ENCODE measurements at regions not wholly inside any gene's neighbourhood (a gene's known extent, or its start where the extent isn't known, plus 50 kb on each side); places are given as distances from the start of the nearest gene placed in this dataset.
"Not testable (repeated sequence)": the region's sequence is repeated elsewhere in the genome, so short reads cannot be mapped to it uniquely, and the experiment has no call there.

- Histone ChIP-seq H3K4me3 (no peak overlapping the region), H3K4me1 (no peaks in the 10 kb centered on the region), H3K27me3 (no peaks in the 10 kb centered on the region), H3K27ac (no peak overlapping the region), H3K36me3 (no peaks in the 10 kb centered on the region), H3K9me3 (no peaks in the 10 kb centered on the region)
- TF ChIP-seq EP300 (IDR thresholded peaks at IDR 0.05) (no peak), CTCF (IDR thresholded peaks at IDR 0.05) (no peak), POLR2A (IDR thresholded peaks at IDR 0.05) (no peak), POLR2AphosphoS5 (IDR thresholded peaks at IDR 0.05) (no peak)
- DNase-seq (ENCODE audit: low spot score in 2 of 2) = no peak
- 100% methylated on average over 1 of the region's 1 CpG for WGBS
Observed at GRCh38 chr10:61039868-61040267, 95.9 kb upstream of the RHOBTB1 start.

- H3K4me3 ChIP-seq; H3K27me3 ChIP-seq; H3K9me3 ChIP-seq; H3K4me1 ChIP-seq; H3K27ac ChIP-seq; DNase-seq (ENCODE audit: low spot score in 2 of 2); H3K36me3 ChIP-seq: not testable (repeated sequence)
- 88% methylated on average over 15 of the region's 16 CpGs for WGBS
Observed at GRCh38 chr10:61037261-61037830, 93.4 kb upstream of the RHOBTB1 start.

- H3K36me3 ChIP-seq; H3K9me3 ChIP-seq; DNase-seq (ENCODE audit: low spot score in 2 of 2); H3K4me1 ChIP-seq; H3K27me3 ChIP-seq; H3K27ac ChIP-seq; H3K4me3 ChIP-seq: not testable (repeated sequence)
- 98% methylated on average over 3 of the region's 3 CpGs for WGBS
Observed at GRCh38 chr10:61036148-61036547, 92.2 kb upstream of the RHOBTB1 start.

- Histone ChIP-seq H3K9me3 (no peaks in the 10 kb centered on the region), H3K4me1 (no peaks in the 10 kb centered on the region), H3K27ac (no peak overlapping the region), H3K27me3 (peaks cover 7% of the 10 kb centered on the region), H3K4me3 (no peak overlapping the region), H3K36me3 (no peaks in the 10 kb centered on the region)
- no peak for TF ChIP-seq CTCF (IDR thresholded peaks at IDR 0.05)
- TF ChIP-seq POLR2AphosphoS5 (IDR thresholded peaks at IDR 0.05) = no peak
- no peak for TF ChIP-seq EP300 (IDR thresholded peaks at IDR 0.05)
- TF ChIP-seq POLR2A (IDR thresholded peaks at IDR 0.05) = no peak
- DNase-seq (ENCODE audit: low spot score in 2 of 2) = no peak
- 100% methylated on average over 3 of the region's 3 CpGs for WGBS
Observed at GRCh38 chr10:61031341-61031740, 87.4 kb upstream of the RHOBTB1 start.

GRCh38 chr10:61029411-61029810, 85.4 kb upstream of the RHOBTB1 start:
- H3K4me3 ChIP-seq = no peak overlapping the region
- no peak overlapping the region for H3K27ac ChIP-seq
- TF ChIP-seq EP300 (IDR thresholded peaks at IDR 0.05) (no peak), CTCF (IDR thresholded peaks at IDR 0.05) (no peak), POLR2A (IDR thresholded peaks at IDR 0.05) (no peak), POLR2AphosphoS5 (IDR thresholded peaks at IDR 0.05) (no peak)
- DNase-seq (ENCODE audit: low spot score in 2 of 2) = no peak
- no peaks in the 10 kb centered on the region for H3K4me1 ChIP-seq
- H3K27me3 ChIP-seq = peaks cover 7% of the 10 kb centered on the region
- H3K9me3 ChIP-seq = no peaks in the 10 kb centered on the region
- WGBS = 94% methylated on average over 2 of the region's 2 CpGs
- no peaks in the 10 kb centered on the region for H3K36me3 ChIP-seq

- WGBS = 75% methylated on average over 5 of the region's 5 CpGs
- Histone ChIP-seq H3K27ac (no peak overlapping the region), H3K27me3 (peaks cover 7% of the 10 kb centered on the region), H3K36me3 (no peaks in the 10 kb centered on the region), H3K9me3 (no peaks in the 10 kb centered on the region), H3K4me1 (no peaks in the 10 kb centered on the region), H3K4me3 (no peak overlapping the region)
- DNase-seq (ENCODE audit: low spot score in 2 of 2) = no peak
- TF ChIP-seq CTCF (IDR thresholded peaks at IDR 0.05) (no peak), EP300 (IDR thresholded peaks at IDR 0.05) (no peak), POLR2A (IDR thresholded peaks at IDR 0.05) (no peak), POLR2AphosphoS5 (IDR thresholded peaks at IDR 0.05) (no peak)
Observed at GRCh38 chr10:61028861-61029361, 84.9 kb upstream of the RHOBTB1 start.

Measured in suprapubic skin (tissue), 4 donors.